ENCODE measurements at regions not wholly inside any gene's neighbourhood (a gene's known extent, or its start where the extent isn't known, plus 50 kb on each side); places are given as distances from the start of the nearest gene placed in this dataset.
"Not testable (repeated sequence)": the region's sequence is repeated elsewhere in the genome, so short reads cannot be mapped to it uniquely, and the experiment has no call there.

- Histone ChIP-seq H3K79me2 (ENCODE audit: insufficient read depth, low read depth, low read length) (no peaks in the 10 kb centered on the region), H3K4me2 (ENCODE audit: low read length) (no peak overlapping the region), H3K4me1 (ENCODE audit: insufficient read depth, low read length, poor library complexity, severe bottlenecking) (no peaks in the 10 kb centered on the region), H3K36me3 (ENCODE audit: insufficient read depth, low read length) (no peaks in the 10 kb centered on the region), H4K20me1 (ENCODE audit: insufficient read depth, low read length) (no peaks in the 10 kb centered on the region), H3K27ac (ENCODE audit: low read depth, low read length, poor library complexity, severe bottlenecking) (no peak overlapping the region), H2AFZ (ENCODE audit: low read length) (no peak overlapping the region), H3K9me2 (ENCODE audit: insufficient read depth, low read length) (no peaks in the 10 kb centered on the region), H3K9me3 (ENCODE audit: low read length) (no peaks in the 10 kb centered on the region), H3K4me3 (ENCODE audit: low read depth, low read length, poor library complexity, severe bottlenecking) (no peak overlapping the region)
- intact Hi-C loops (cut with micrococcal nuclease; ENCODE audit: unreplicated experiment), result no loop called here
- ChIA-PET POLR2A (no interaction called here), CTCF (ENCODE audit: unreplicated experiment) (no interaction called here)
- DNase-seq (ENCODE audit: low spot score), result no peak
- TF ChIP-seq EZH2phosphoT487 (IDR thresholded peaks at IDR 0.05; ENCODE audit: borderline replicate concordance, low read depth, low read length) (no peak), CTCF (conservative IDR thresholded peaks at IDR 0.05; ENCODE audit: low read length) (no peak)
- BruUV-seq (replicated peaks), result no TSS peak
Observed at GRCh38 chr7:94314413-94315410, 80.0 kb upstream of the COL1A2 start.

- H3K9me2 ChIP-seq (ENCODE audit: insufficient read depth, low read length); intact Hi-C loops (cut with micrococcal nuclease; ENCODE audit: unreplicated experiment); H3K79me2 ChIP-seq (ENCODE audit: insufficient read depth, low read depth, low read length); CTCF ChIA-PET (ENCODE audit: unreplicated experiment); H2AFZ ChIP-seq (ENCODE audit: low read length); H3K4me2 ChIP-seq (ENCODE audit: low read length); BruUV-seq (replicated peaks); H3K9me3 ChIP-seq (ENCODE audit: low read length); H3K4me3 ChIP-seq (ENCODE audit: low read depth, low read length, poor library complexity, severe bottlenecking); H3K36me3 ChIP-seq (ENCODE audit: insufficient read depth, low read length); H3K4me1 ChIP-seq (ENCODE audit: insufficient read depth, low read length, poor library complexity, severe bottlenecking); DNase-seq (ENCODE audit: low spot score); H3K27ac ChIP-seq (ENCODE audit: low read depth, low read length, poor library complexity, severe bottlenecking); H4K20me1 ChIP-seq (ENCODE audit: insufficient read depth, low read length): not testable (repeated sequence)
- POLR2A ChIA-PET, result interaction anchor here (0.7 kb wide), 1 partner anchor 1178 kb away, joined by 3 read pairs; no protein-coding TSS in a partner anchor
Observed at GRCh38 chr7:94321138-94321537, 73.6 kb upstream of the COL1A2 start.

- ChIA-PET POLR2A (interaction anchor here (0.6 to 1.1 kb wide), 3 partner anchors 51 to 494 kb away, joined by 3 to 4 read pairs (median 4); no protein-coding TSS in a partner anchor), CTCF (ENCODE audit: unreplicated experiment) (no interaction called here)
- no peak overlapping the region for H2AFZ ChIP-seq (ENCODE audit: low read length)
- no peaks in the 10 kb centered on the region for H3K4me1 ChIP-seq (ENCODE audit: insufficient read depth, low read length, poor library complexity, severe bottlenecking)
- intact Hi-C loops (cut with micrococcal nuclease; ENCODE audit: unreplicated experiment), result no loop called here
- H4K20me1 ChIP-seq (ENCODE audit: insufficient read depth, low read length), result no peaks in the 10 kb centered on the region
- TF ChIP-seq CTCF (conservative IDR thresholded peaks at IDR 0.05; ENCODE audit: low read length) (no peak), EZH2phosphoT487 (IDR thresholded peaks at IDR 0.05; ENCODE audit: borderline replicate concordance, low read depth, low read length) (no peak)
- H3K36me3 ChIP-seq (ENCODE audit: insufficient read depth, low read length), result no peaks in the 10 kb centered on the region
- DNase-seq (ENCODE audit: low spot score), result no peak
- no TSS peak for BruUV-seq (replicated peaks)
- no peaks in the 10 kb centered on the region for H3K9me3 ChIP-seq (ENCODE audit: low read length)
- H3K4me2 ChIP-seq (ENCODE audit: low read length), result no peak overlapping the region
- no peak overlapping the region for H3K27ac ChIP-seq (ENCODE audit: low read depth, low read length, poor library complexity, severe bottlenecking)
- H3K9me2 ChIP-seq (ENCODE audit: insufficient read depth, low read length), result no peaks in the 10 kb centered on the region
- no peak overlapping the region for H3K4me3 ChIP-seq (ENCODE audit: low read depth, low read length, poor library complexity, severe bottlenecking)
- H3K79me2 ChIP-seq (ENCODE audit: insufficient read depth, low read depth, low read length), result no peaks in the 10 kb centered on the region
Observed at GRCh38 chr7:94323844-94324243, 70.9 kb upstream of the COL1A2 start.

Data from OCI-LY7 (cell line).